ENCODE measurements at regions not wholly inside any gene's neighbourhood (a gene's known extent, or its start where the extent isn't known, plus 50 kb on each side); places are given as distances from the start of the nearest gene placed in this dataset.

GRCh38 chr16:79794941-79795340 lies 194.4 kb upstream of the MAF start:
- no peaks in the 10 kb centered on the region for H3K9me3 ChIP-seq

GRCh38 chr16:79792664-79793351 lies 192.3 kb upstream of the MAF start:
- Histone ChIP-seq H3K9me3 (no peaks in the 10 kb centered on the region), H3K36me3 (no peaks in the 10 kb centered on the region), H3K27me3 (no peaks in the 10 kb centered on the region), H3K4me1 (no peaks in the 10 kb centered on the region), H3K27ac (no peak overlapping the region), H3K4me3 (no peak overlapping the region)
- WGBS, 4 donors: 48 to 65% (median 50%) methylated on average over 9 to 10 of the region's 10 CpGs
- no peak for ATAC-seq
- intact Hi-C loops (cut with DNase I): no loop called here
- no peak for DNase-seq
- TF ChIP-seq POLR2A (IDR thresholded peaks at IDR 0.05): no peak

More at GRCh38 chr16:79794941-79795340, 194.4 kb upstream of the MAF start:
- TF ChIP-seq POLR2A (IDR thresholded peaks at IDR 0.05): no peak
- no peak for TF ChIP-seq CTCF (IDR thresholded peaks at IDR 0.05)
- no peak for ATAC-seq
- no peak for DNase-seq
- H3K4me1 ChIP-seq: no peaks in the 10 kb centered on the region
- H3K27ac ChIP-seq: no peak overlapping the region
- intact Hi-C loops (cut with DNase I): no loop called here
- no peak overlapping the region for H3K4me3 ChIP-seq
- no peaks in the 10 kb centered on the region for H3K27me3 ChIP-seq
- H3K36me3 ChIP-seq: no peaks in the 10 kb centered on the region
- WGBS, 4 donors: 77 to 86% (median 83%) methylated on average over 8 of the region's 8 CpGs

- no peak overlapping the region for H3K27ac ChIP-seq
- no peaks in the 10 kb centered on the region for H3K36me3 ChIP-seq
- no peaks in the 10 kb centered on the region for H3K9me3 ChIP-seq
- ATAC-seq: no peak
- no peak overlapping the region for H3K4me3 ChIP-seq
- intact Hi-C loops (cut with DNase I): no loop called here
- H3K4me1 ChIP-seq: no peaks in the 10 kb centered on the region
- 90 to 92% (median 91%) methylated on average over 6 of the region's 6 CpGs for WGBS, 4 donors
- no peaks in the 10 kb centered on the region for H3K27me3 ChIP-seq
- DNase-seq: no peak
- TF ChIP-seq CTCF (IDR thresholded peaks at IDR 0.05): no peak
- TF ChIP-seq POLR2A (IDR thresholded peaks at IDR 0.05): no peak
Observed at GRCh38 chr16:79792076-79792475, 191.5 kb upstream of the MAF start.

- WGBS, 4 donors: 81 to 94% (median 88%) methylated on average over 6 of the region's 6 CpGs
Observed at GRCh38 chr16:79790854-79791253, 190.3 kb upstream of the MAF start.

GRCh38 chr16:79788949-79789348 lies 188.4 kb upstream of the MAF start:
- no peak for ATAC-seq
- no peak overlapping the region for H3K27ac ChIP-seq

More at GRCh38 chr16:79790854-79791253, 190.3 kb upstream of the MAF start:
- Histone ChIP-seq H3K27me3 (no peaks in the 10 kb centered on the region), H3K9me3 (no peaks in the 10 kb centered on the region), H3K27ac (no peak overlapping the region), H3K36me3 (no peaks in the 10 kb centered on the region), H3K4me1 (no peaks in the 10 kb centered on the region), H3K4me3 (no peak overlapping the region)
- no peak for TF ChIP-seq POLR2A (IDR thresholded peaks at IDR 0.05)
- ATAC-seq (no peak), DNase-seq (no peak)
- intact Hi-C loops (cut with DNase I): no loop called here

GRCh38 chr16:79786389-79786788 lies 185.9 kb upstream of the MAF start:
- H3K27ac ChIP-seq: no peak overlapping the region
- no peaks in the 10 kb centered on the region for H3K27me3 ChIP-seq
- H3K36me3 ChIP-seq: no peaks in the 10 kb centered on the region
- DNase-seq (no peak), ATAC-seq (no peak)
- 97 to 98% (median 98%) methylated on average over 3 of the region's 3 CpGs for WGBS, 4 donors
- no peak overlapping the region for H3K4me3 ChIP-seq
- H3K9me3 ChIP-seq: no peaks in the 10 kb centered on the region
- H3K4me1 ChIP-seq: no peaks in the 10 kb centered on the region
- intact Hi-C loops (cut with DNase I): no loop called here
- TF ChIP-seq POLR2A (IDR thresholded peaks at IDR 0.05): no peak
- TF ChIP-seq CTCF (IDR thresholded peaks at IDR 0.05): no peak

More at GRCh38 chr16:79788949-79789348, 188.4 kb upstream of the MAF start:
- 73 to 92% (median 86%) methylated on average over 5 of the region's 5 CpGs for WGBS, 4 donors
- H3K27me3 ChIP-seq: no peaks in the 10 kb centered on the region
- H3K4me3 ChIP-seq: no peak overlapping the region
- no peaks in the 10 kb centered on the region for H3K4me1 ChIP-seq
- no peak for DNase-seq
- no peak for TF ChIP-seq POLR2A (IDR thresholded peaks at IDR 0.05)
- no peaks in the 10 kb centered on the region for H3K36me3 ChIP-seq
- no peaks in the 10 kb centered on the region for H3K9me3 ChIP-seq
- intact Hi-C loops (cut with DNase I): no loop called here
